Thyroid gland (tissue), 4 donors: ENCODE measurements at regions not wholly inside any gene's neighbourhood (a gene's known extent, or its start where the extent isn't known, plus 50 kb on each side); places are given as distances from the start of the nearest gene placed in this dataset.
"Not testable (repeated sequence)": the region's sequence is repeated elsewhere in the genome, so short reads cannot be mapped to it uniquely, and the experiment has no call there.

ENCODE experiments used
- CTCF ChIP-seq, 6 experiments: fragments of 200-600 bp in 3 of 6; fragments of 450-650 bp in 3 of 6; sonication (generic) in 3 of 6; IDR thresholded peaks; one replicate each; pipeline ENCODE4 v1.5.1; 2016 to 2019; ENCODE audit warnings: antibody characterized with exemption in 6 of 6, mild to moderate bottlenecking in 2 of 6, inconsistent platforms in 1 of 6, moderate library complexity in 1 of 6
- POLR2A ChIP-seq, 2 donors: fragments of 450-650 bp; IDR thresholded peaks; one replicate each; pipeline ENCODE4 v1.6.1; 2017; ENCODE audit warnings: antibody characterized with exemption in 2 of 2, mild to moderate bottlenecking in 2 of 2, moderate library complexity in 1 of 2

DNA sequence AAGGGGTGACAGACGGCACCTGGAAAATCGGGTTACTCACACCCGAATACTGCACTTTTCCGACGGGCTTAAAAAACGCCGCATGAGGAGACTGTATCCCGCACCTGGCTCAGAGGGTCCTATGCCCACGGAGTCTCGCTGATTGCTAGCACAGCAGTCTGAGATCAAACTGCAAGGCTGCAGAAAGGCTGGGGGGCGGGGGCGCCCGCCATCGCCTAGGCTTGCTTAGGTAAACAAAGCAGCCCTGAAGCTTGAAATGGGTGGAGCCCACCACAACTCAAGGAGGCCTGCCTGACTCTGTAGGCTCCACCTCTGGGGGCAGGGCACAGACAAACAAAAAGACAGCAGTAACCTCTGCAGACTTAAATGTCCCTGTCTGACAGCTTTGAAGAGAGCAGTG, 144.4 kb downstream of the TYW3 start:
- TF ChIP-seq CTCF, POLR2A (IDR thresholded peaks at IDR 0.05): not testable (repeated sequence)
